Right lobe of liver (tissue), 4 donors: ENCODE measurements at regions not wholly inside any gene's neighbourhood (a gene's known extent, or its start where the extent isn't known, plus 50 kb on each side); places are given as distances from the start of the nearest gene placed in this dataset.

ENCODE experiments used
- POLR2A ChIP-seq: fragments of 450-650 bp; IDR thresholded peaks from one replicate; pipeline ENCODE4 v1.6.1; 2017; ENCODE audit warnings: antibody characterized with exemption, mild to moderate bottlenecking
- TF ChIP-seq, protein P1 (sequence below), 4 donors: fragments of 200-600 bp in 3 of 4; fragments of 450-650 bp in 1 of 4; IDR thresholded peaks; one replicate each; pipeline versions ENCODE4 v1.5.1 to v1.8.0; 2016 to 2022; ENCODE audit warnings: antibody characterized with exemption in 4 of 4, mild to moderate bottlenecking in 2 of 4
- donor health status: DM: no; HTN: no; CAD: no.
- donor health status: DM: no; HTN: no; CAD: no.
- donor health status: DM: no; HTN: yes; CAD: no.

- TF ChIP-seq, protein P1, sequence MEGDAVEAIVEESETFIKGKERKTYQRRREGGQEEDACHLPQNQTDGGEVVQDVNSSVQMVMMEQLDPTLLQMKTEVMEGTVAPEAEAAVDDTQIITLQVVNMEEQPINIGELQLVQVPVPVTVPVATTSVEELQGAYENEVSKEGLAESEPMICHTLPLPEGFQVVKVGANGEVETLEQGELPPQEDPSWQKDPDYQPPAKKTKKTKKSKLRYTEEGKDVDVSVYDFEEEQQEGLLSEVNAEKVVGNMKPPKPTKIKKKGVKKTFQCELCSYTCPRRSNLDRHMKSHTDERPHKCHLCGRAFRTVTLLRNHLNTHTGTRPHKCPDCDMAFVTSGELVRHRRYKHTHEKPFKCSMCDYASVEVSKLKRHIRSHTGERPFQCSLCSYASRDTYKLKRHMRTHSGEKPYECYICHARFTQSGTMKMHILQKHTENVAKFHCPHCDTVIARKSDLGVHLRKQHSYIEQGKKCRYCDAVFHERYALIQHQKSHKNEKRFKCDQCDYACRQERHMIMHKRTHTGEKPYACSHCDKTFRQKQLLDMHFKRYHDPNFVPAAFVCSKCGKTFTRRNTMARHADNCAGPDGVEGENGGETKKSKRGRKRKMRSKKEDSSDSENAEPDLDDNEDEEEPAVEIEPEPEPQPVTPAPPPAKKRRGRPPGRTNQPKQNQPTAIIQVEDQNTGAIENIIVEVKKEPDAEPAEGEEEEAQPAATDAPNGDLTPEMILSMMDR (IDR thresholded peaks at IDR 0.05), result no peak
- no peak for TF ChIP-seq POLR2A
Measured at GRCh38 chr3:187978433-187979011, 175.4 kb upstream of the LPP start.
